ENCODE measurements at regions not wholly inside any gene's neighbourhood (a gene's known extent, or its start where the extent isn't known, plus 50 kb on each side); places are given as distances from the start of the nearest gene placed in this dataset.

GRCh38 chr5:142479854-142480519 is 155.2 kb upstream of the SPRY4 start:
- no peak for DNase-seq (ENCODE audit: extremely low spot score)
- Histone ChIP-seq H3K36me3 (ENCODE audit: insufficient read depth) (no peaks in the 10 kb centered on the region), H3K4me3 (ENCODE audit: low read depth, low read length) (no peak overlapping the region), H3K27ac (ENCODE audit: low read depth) (no peak overlapping the region), H3K4me1 (ENCODE audit: insufficient read depth) (no peaks in the 10 kb centered on the region)
- WGBS, result 86% methylated on average over 3 of the region's 3 CpGs

GRCh38 chr5:142479150-142479549 is 154.3 kb upstream of the SPRY4 start:
- DNase-seq (ENCODE audit: extremely low spot score), result no peak
- H3K27ac ChIP-seq (ENCODE audit: low read depth), result no peak overlapping the region
- H3K4me3 ChIP-seq (ENCODE audit: low read depth, low read length), result no peak overlapping the region
- H3K36me3 ChIP-seq (ENCODE audit: insufficient read depth), result no peaks in the 10 kb centered on the region
- H3K4me1 ChIP-seq (ENCODE audit: insufficient read depth), result no peaks in the 10 kb centered on the region

- no peak overlapping the region for H3K4me3 ChIP-seq (ENCODE audit: low read depth, low read length)
- 83% methylated on average over 1 of the region's 1 CpG for WGBS
- no peaks in the 10 kb centered on the region for H3K36me3 ChIP-seq (ENCODE audit: insufficient read depth)
- no peak overlapping the region for H3K27ac ChIP-seq (ENCODE audit: low read depth)
- H3K4me1 ChIP-seq (ENCODE audit: insufficient read depth), result no peaks in the 10 kb centered on the region
- DNase-seq (ENCODE audit: extremely low spot score), result no peak
Measured at GRCh38 chr5:142478113-142478512, 153.3 kb upstream of the SPRY4 start.

- H3K4me3 ChIP-seq (ENCODE audit: low read depth, low read length), result no peak overlapping the region
- WGBS, result 76% methylated on average over 2 of the region's 2 CpGs
- H3K27ac ChIP-seq (ENCODE audit: low read depth), result no peak overlapping the region
- H3K36me3 ChIP-seq (ENCODE audit: insufficient read depth), result no peaks in the 10 kb centered on the region
- no peak for DNase-seq (ENCODE audit: extremely low spot score)
- no peaks in the 10 kb centered on the region for H3K4me1 ChIP-seq (ENCODE audit: insufficient read depth)
Measured at GRCh38 chr5:142475102-142475513, 150.3 kb upstream of the SPRY4 start.

GRCh38 chr5:142474431-142475094 is 149.7 kb upstream of the SPRY4 start:
- WGBS, result 94% methylated on average over 2 of the region's 2 CpGs
- H3K27ac ChIP-seq (ENCODE audit: low read depth), result no peak overlapping the region
- no peak overlapping the region for H3K4me3 ChIP-seq (ENCODE audit: low read depth, low read length)
- H3K4me1 ChIP-seq (ENCODE audit: insufficient read depth), result no peaks in the 10 kb centered on the region
- no peak for DNase-seq (ENCODE audit: extremely low spot score)
- H3K36me3 ChIP-seq (ENCODE audit: insufficient read depth), result no peaks in the 10 kb centered on the region

GRCh38 chr5:142473038-142473437 is 148.2 kb upstream of the SPRY4 start:
- no peaks in the 10 kb centered on the region for H3K36me3 ChIP-seq (ENCODE audit: insufficient read depth)
- no peaks in the 10 kb centered on the region for H3K4me1 ChIP-seq (ENCODE audit: insufficient read depth)
- DNase-seq (ENCODE audit: extremely low spot score), result no peak
- H3K27ac ChIP-seq (ENCODE audit: low read depth), result no peak overlapping the region
- H3K4me3 ChIP-seq (ENCODE audit: low read depth, low read length), result no peak overlapping the region

- Histone ChIP-seq H3K36me3 (ENCODE audit: insufficient read depth) (no peaks in the 10 kb centered on the region), H3K27ac (ENCODE audit: low read depth) (no peak overlapping the region), H3K4me1 (ENCODE audit: insufficient read depth) (no peaks in the 10 kb centered on the region), H3K4me3 (ENCODE audit: low read depth, low read length) (no peak overlapping the region)
- 88% methylated on average over 7 of the region's 7 CpGs for WGBS
- no peak for DNase-seq (ENCODE audit: extremely low spot score)
Measured at GRCh38 chr5:142472306-142472951, 147.6 kb upstream of the SPRY4 start.

- H3K36me3 ChIP-seq (ENCODE audit: insufficient read depth), result no peaks in the 10 kb centered on the region
- WGBS, result 51% methylated on average over 7 of the region's 7 CpGs
- peak; percentile 14 for DNase-seq (ENCODE audit: extremely low spot score)
- no peak overlapping the region for H3K4me3 ChIP-seq (ENCODE audit: low read depth, low read length)
- H3K4me1 ChIP-seq (ENCODE audit: insufficient read depth), result no peaks in the 10 kb centered on the region
- no peak overlapping the region for H3K27ac ChIP-seq (ENCODE audit: low read depth)
Measured at GRCh38 chr5:142466195-142466971, 141.6 kb upstream of the SPRY4 start.

- H3K27ac ChIP-seq (ENCODE audit: low read depth), result no peak overlapping the region
Measured at GRCh38 chr5:142465476-142465875, 140.7 kb upstream of the SPRY4 start.

GRCh38 chr5:142463904-142464303 is 139.1 kb upstream of the SPRY4 start:
- WGBS, result 85% methylated on average over 2 of the region's 2 CpGs
- DNase-seq (ENCODE audit: extremely low spot score), result no peak
- H3K4me1 ChIP-seq (ENCODE audit: insufficient read depth), result no peaks in the 10 kb centered on the region
- no peak overlapping the region for H3K4me3 ChIP-seq (ENCODE audit: low read depth, low read length)
- H3K36me3 ChIP-seq (ENCODE audit: insufficient read depth), result no peaks in the 10 kb centered on the region
- no peak overlapping the region for H3K27ac ChIP-seq (ENCODE audit: low read depth)

More at GRCh38 chr5:142465476-142465875, 140.7 kb upstream of the SPRY4 start:
- DNase-seq (ENCODE audit: extremely low spot score), result no peak
- 69% methylated on average over 1 of the region's 1 CpG for WGBS
- no peaks in the 10 kb centered on the region for H3K4me1 ChIP-seq (ENCODE audit: insufficient read depth)
- H3K4me3 ChIP-seq (ENCODE audit: low read depth, low read length), result no peak overlapping the region
- H3K36me3 ChIP-seq (ENCODE audit: insufficient read depth), result no peaks in the 10 kb centered on the region

- no peak for DNase-seq (ENCODE audit: extremely low spot score)
- Histone ChIP-seq H3K4me1 (ENCODE audit: insufficient read depth) (no peaks in the 10 kb centered on the region), H3K36me3 (ENCODE audit: insufficient read depth) (no peaks in the 10 kb centered on the region), H3K27ac (ENCODE audit: low read depth) (no peak overlapping the region), H3K4me3 (ENCODE audit: low read depth, low read length) (no peak overlapping the region)
- WGBS, result 91% methylated on average over 5 of the region's 5 CpGs
Measured at GRCh38 chr5:142461028-142461590, 136.3 kb upstream of the SPRY4 start.

GRCh38 chr5:142459209-142459608 is 134.4 kb upstream of the SPRY4 start:
- Histone ChIP-seq H3K36me3 (ENCODE audit: insufficient read depth) (no peaks in the 10 kb centered on the region), H3K4me3 (ENCODE audit: low read depth, low read length) (no peak overlapping the region), H3K27ac (ENCODE audit: low read depth) (no peak overlapping the region), H3K4me1 (ENCODE audit: insufficient read depth) (no peaks in the 10 kb centered on the region)
- WGBS, result 100% methylated on average over 1 of the region's 1 CpG
- DNase-seq (ENCODE audit: extremely low spot score), result no peak

- H3K4me1 ChIP-seq (ENCODE audit: insufficient read depth), result peaks cover 2% of the 10 kb centered on the region
- no peak overlapping the region for H3K27ac ChIP-seq (ENCODE audit: low read depth)
- no peak for DNase-seq (ENCODE audit: extremely low spot score)
- H3K36me3 ChIP-seq (ENCODE audit: insufficient read depth), result no peaks in the 10 kb centered on the region
- H3K4me3 ChIP-seq (ENCODE audit: low read depth, low read length), result no peak overlapping the region
- 88% methylated on average over 2 of the region's 2 CpGs for WGBS
Measured at GRCh38 chr5:142455856-142456255, 131.0 kb upstream of the SPRY4 start.
